Fibroblast of villous mesenchyme (primary cell): ENCODE measurements at regions not wholly inside any gene's neighbourhood (a gene's known extent, or its start where the extent isn't known, plus 50 kb on each side); places are given as distances from the start of the nearest gene placed in this dataset.

Experiments
- DNase-seq: peaks from one replicate; pipeline ENCODE4 v3.0.0-alpha.2; 2010; ENCODE audit warnings: low read depth
- H3K4me3 ChIP-seq: 2 replicates; pipeline ENCODE4 v1.5.1; 2011; ENCODE audit warnings: low read depth, mild to moderate bottlenecking, low read length
- TF ChIP-seq, protein P1 (sequence below): IDR thresholded peaks from 2 replicates; pipeline ENCODE4 v1.5.1; 2012; ENCODE audit warnings: low read depth, mild to moderate bottlenecking, low read length; ENCODE audit not compliant: insufficient read depth

DNA sequence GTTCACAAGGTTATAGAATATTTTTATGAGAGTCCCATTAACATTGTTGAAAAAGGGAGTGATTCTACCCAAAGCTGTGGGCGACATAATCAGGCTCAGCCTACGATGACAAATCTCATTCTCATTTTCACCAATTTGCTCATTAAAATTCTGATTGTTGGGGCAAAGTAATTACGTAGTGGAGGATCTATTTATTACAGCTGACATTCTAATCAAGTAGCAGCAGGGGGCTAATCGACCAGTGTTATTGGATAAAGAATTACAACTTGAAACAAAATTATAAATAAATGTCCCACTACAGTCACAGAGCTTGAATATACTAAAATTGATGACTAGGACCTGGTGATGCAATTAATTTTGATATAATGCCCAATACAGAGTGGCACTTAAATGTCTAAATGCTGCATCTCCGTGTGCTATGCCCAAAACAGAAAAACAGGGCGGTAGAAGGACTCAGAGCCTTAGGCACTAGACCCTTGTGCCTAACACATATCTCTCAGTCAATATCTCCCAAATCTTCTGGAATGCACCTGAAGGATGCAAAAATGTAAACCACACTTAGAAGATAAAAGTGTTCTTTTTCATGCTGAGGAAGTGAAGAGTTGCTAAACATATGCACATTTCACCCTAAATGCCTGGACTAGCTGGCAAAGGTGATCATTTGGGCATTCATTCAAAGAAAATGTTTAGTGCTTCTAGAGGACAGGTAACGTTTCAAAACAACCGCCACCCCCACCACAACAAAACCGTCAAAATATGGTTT is 88.3 kb downstream of the CD24 start:
- no peak for DNase-seq
- no peak overlapping the region for H3K4me3 ChIP-seq
- TF ChIP-seq, protein P1, sequence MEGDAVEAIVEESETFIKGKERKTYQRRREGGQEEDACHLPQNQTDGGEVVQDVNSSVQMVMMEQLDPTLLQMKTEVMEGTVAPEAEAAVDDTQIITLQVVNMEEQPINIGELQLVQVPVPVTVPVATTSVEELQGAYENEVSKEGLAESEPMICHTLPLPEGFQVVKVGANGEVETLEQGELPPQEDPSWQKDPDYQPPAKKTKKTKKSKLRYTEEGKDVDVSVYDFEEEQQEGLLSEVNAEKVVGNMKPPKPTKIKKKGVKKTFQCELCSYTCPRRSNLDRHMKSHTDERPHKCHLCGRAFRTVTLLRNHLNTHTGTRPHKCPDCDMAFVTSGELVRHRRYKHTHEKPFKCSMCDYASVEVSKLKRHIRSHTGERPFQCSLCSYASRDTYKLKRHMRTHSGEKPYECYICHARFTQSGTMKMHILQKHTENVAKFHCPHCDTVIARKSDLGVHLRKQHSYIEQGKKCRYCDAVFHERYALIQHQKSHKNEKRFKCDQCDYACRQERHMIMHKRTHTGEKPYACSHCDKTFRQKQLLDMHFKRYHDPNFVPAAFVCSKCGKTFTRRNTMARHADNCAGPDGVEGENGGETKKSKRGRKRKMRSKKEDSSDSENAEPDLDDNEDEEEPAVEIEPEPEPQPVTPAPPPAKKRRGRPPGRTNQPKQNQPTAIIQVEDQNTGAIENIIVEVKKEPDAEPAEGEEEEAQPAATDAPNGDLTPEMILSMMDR = no peak

DNA sequence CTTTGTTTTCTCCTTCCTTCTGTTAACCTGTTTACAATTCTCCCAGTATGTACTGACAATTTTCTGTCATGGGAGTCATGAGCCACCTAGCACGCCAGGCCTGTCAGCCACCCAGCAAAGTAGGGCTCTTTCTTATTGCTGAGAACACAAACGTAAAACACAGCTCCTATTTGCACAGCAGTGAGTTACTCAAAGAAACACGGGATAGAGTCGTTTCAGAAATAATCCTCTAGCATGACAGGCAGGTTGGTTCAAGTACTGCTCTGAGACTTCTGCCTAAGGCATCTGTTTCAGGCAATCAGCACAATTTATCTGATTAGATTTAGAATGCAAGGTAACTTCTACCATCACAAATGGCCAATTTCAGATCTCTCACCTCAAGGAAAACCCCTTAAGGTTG is 88.8 kb downstream of the CD24 start:
- TF ChIP-seq, protein P1 = no peak
- DNase-seq = no peak
- H3K4me3 ChIP-seq = no peak overlapping the region

DNA sequence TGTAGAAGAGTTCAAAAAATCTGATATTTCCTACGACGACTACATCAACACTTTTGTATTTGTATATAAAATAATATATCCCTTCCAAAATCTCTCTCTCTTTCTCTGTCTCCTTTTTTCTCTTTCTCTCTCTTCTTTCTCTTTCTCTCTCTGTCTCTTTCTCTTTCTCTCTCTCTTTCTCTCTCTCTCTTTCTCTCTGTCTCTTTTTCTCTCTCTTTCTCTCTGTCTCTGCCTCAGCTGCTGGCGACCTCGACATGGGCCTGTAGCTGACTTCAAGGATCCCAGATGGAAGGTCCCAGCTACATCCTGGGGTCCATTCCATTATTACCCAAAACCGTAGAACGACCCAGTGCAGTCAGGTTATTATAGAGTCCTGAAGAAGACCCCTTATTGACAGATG is 90.0 kb downstream of the CD24 start:
- no peak for DNase-seq
- no peak overlapping the region for H3K4me3 ChIP-seq
- TF ChIP-seq, protein P1 = no peak

GRCh38 chr6:106883808-106884262 is 90.7 kb downstream of the CD24 start:
- H3K4me3 ChIP-seq = no peak overlapping the region
- TF ChIP-seq, protein P1 = no peak
- peak; percentile 7 for DNase-seq

- DNase-seq = no peak
- H3K4me3 ChIP-seq = no peak overlapping the region
- TF ChIP-seq, protein P1 = no peak
These were observed 91.7 kb downstream of the CD24 start for GRCh38 chr6:106882601-106883518.

- no peak for DNase-seq
- TF ChIP-seq, protein P1 = no peak
- H3K4me3 ChIP-seq = no peak overlapping the region
These were observed 92.4 kb downstream of the CD24 start for GRCh38 chr6:106882138-106882537.
